GM19023 (cell line): ENCODE measurements at regions not wholly inside any gene's neighbourhood (a gene's known extent, or its start where the extent isn't known, plus 50 kb on each side); places are given as distances from the start of the nearest gene placed in this dataset.

Experiments
- ATAC-seq: cut with Tn5 transposase; IDR thresholded peaks from one replicate; pipeline ENCODE4 v1.9.1; 2021; ENCODE audit warnings: mild to moderate bottlenecking, moderate library complexity; ENCODE audit not compliant: unreplicated experiment

GRCh38 chr9:8095672-8096086 lies 296.1 kb upstream of the DMAC1 start:
- no peak for ATAC-seq

- ATAC-seq = no peak
Measured at GRCh38 chr9:8088477-8088876, 288.9 kb upstream of the DMAC1 start.

DNA sequence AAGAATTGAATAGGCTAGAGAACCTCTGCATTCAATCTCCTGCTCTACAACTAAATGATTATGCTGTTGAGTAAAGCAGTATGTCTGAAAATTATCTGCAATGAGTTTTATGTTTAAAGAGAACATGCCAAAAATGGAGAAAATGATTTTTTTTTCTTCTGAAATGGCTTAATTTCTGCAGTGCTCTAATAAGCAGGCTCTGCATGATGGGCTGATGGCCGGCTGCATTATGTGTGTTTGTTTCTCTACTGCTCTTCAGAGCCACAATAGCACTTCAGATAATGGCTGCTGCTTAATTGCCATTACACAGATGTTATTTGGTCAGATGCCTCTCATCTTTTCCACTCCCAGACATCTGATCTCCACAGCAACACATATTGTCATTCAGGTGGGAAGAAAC lies 286.4 kb upstream of the DMAC1 start:
- ATAC-seq = no peak

DNA sequence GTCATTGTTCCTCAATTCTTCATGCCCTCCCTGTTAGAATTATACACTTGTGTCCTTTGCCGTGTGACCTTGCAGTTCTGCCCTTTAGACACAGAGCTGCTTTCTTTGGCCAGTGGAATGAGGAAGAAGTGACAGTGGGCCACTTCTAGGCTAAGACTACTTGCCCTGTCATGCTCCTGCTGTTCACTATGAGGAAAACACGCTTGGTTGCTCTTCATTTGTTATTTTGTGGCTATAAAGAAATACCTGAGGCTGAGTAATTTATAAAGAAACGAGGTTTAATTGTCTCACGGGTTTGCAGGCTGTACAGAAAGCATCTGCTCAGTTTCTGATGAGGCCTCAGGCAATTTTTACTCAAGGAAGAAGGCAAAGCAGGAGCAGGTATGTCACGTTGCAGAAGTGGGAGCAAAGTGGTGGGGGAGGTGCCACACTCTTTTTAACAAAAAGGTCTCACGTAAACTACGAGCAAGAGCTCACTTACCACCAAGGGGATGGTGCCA lies 279.1 kb upstream of the DMAC1 start:
- no peak for ATAC-seq

DNA sequence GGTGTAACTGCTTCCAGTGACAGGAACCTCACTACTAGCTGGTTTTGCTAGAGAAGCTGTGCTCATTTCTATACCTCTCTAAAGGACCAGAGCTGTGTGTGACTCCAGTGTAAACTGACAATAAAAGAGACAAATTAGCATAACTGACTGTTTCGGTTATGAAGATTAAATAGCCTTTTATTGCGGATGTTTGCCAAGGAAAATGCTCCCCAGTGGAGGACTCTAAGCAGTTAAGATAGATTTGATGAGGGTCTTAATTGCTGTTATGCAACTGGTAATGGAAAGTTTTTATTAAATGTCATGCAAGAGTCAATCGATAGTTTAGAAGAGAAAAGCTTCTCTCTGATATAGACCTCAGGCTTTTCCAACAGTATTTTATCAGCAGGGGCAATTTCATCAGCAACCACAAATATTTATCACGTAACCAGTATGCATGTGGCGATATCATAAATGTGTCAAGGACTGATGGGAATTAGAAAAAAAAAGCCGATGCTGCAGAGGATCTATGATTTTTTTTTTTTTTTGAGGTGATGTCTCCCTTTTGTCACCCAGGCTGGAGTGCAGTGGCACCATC lies 275.2 kb upstream of the DMAC1 start:
- no peak for ATAC-seq

- ATAC-seq = no peak
Measured at GRCh38 chr9:8071445-8071798, 271.8 kb upstream of the DMAC1 start.

DNA sequence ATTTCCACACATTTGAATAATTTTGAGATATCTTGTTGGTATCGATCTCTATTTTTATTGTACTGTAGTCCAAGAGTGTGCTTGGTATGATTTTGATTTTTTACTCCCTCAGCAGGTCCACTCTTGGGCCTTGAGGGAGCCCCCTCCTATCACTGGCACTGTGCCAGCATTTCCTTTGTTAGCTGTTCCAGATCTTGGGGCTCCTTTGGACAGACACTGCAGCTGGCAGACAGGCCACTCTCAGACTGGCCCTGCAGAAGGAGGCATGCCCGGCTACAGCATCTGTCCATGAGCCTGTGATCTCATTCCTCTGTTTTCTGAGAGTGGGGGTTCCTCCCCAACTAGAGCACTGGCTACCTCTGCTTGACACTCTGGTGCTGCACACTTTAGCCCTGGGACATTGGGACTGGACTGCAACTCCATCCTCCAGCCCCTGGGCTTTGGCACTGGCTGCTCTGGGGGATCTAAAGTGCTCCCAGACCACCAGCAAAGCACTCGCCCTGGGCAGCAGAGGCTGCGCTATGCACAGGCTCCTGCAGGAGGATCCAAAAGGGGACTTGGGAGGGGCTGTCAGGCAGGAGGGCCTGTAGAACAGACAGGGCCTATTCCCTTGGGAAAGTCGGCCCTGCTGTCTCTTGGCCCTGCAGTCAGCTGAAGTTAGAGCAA lies 271.3 kb upstream of the DMAC1 start:
- no peak for ATAC-seq

DNA sequence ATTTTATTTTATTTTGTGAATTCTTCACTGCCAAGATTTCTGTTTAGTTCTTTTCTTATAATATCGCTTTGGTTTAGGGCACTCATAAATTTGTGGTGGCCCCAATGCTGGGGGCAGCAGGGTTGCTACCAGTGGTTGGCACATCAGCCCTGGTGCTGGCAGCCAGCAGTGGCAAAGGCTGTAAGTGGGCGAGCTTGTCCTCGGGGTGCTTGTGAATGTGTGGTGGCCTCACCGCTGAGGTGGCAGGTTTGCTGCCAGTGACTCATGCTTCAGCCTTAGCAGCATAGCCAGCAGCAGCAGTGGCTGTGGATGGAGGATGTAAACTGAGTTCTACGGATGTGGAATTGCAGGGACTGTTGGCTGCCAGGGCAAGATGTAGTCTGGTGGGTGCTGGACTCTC lies 262.9 kb upstream of the DMAC1 start:
- no peak for ATAC-seq

- no peak for ATAC-seq
Measured at GRCh38 chr9:8053501-8053900, 253.9 kb upstream of the DMAC1 start.

- ATAC-seq = no peak
Measured at GRCh38 chr9:8052991-8053390, 253.4 kb upstream of the DMAC1 start.

DNA sequence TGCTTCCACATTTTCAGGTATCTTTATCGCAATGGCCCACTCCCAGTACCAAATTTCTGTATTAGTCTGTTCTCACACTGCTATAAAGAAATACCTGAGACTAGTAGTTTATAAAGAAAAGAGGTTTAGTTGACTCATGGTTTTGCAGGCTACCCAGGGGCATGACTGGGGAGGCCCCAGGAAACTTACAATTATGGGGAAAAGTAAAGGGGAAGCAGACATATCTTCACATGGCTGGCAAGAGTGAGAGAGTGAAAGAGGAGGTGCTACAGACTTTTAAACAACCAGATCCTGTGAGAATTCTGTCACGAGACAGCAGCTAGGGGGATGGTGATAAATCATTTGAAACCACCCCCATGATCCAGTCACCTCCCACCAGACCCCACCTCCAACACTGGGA lies 238.2 kb upstream of the DMAC1 start:
- ATAC-seq = no peak

- no peak for ATAC-seq
Measured at GRCh38 chr9:8036914-8037524, 237.4 kb upstream of the DMAC1 start.

DNA sequence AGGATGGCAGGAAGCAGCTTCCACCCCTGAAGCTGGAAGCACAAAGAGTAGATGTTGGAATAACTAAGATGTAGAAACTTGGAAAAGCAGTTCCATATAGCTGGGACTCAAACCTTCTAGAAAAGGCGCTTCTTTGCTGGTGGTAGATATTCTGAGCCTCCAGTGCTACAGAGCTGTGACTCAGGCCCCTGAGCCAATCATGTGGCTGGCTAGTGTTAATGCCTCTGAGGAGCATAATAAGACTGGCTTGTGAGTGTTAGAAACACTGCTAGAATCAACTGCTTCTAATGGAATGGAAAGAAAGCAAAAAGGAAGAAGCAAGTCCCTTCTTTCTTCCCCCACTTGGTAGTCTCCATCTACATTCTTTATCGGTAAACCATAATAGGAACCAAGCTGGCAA lies 234.2 kb upstream of the DMAC1 start:
- no peak for ATAC-seq

DNA sequence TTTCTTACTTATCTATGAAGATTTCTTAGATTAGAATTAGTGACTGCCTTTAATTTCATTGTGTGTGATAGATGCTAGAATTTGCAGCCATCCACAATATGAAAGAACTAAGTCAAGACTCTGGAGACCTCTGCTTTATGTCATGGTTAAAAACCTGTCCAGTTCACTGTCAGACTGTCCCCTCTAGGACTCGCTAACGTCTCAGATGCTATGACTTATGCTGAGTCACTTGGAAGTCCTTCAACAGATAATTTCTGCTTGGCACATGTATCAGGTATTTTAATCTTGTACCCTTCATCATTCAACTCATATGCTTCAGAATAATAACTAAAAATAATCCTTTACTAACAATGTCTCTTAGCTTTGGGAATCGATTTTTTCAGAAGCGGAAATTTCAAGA lies 230.5 kb upstream of the DMAC1 start:
- ATAC-seq = no peak

DNA sequence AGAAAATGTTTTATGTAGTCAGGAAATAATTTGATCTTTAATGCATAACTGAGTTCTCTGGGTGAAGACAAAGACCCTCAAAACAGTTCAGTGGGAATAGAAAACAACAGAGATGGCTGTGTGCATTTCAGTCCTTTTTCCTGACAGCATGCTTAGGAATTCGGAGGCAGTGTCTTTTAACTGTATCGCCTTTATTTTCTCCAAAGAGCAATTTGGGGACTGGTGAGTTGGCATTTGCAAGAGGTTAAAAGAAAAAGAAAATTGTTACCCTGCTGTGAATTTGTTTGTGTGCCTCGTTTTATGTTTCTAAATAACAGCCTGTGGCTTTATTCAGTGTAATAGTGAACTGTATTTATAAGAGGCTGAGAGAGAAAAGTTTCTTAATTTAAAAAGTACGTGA lies 227.8 kb upstream of the DMAC1 start:
- ATAC-seq = no peak

DNA sequence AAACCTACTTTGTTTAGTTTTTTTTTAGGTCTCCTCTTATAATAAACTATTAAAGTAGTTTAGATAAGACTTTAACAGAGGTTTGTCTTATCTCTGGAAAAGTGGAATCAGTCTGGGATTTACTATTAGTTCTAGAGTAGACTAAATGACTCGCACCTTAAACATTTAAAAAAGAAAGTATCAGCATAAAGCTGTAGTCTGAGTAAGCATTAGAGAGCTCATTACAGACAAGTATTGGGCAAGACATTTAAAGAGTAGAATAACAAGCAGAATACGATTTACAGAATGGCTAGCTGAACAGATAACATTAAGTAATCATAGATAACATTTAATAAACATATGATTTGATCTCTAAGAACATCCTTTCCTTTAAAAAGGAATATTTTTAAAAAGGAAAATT lies 226.0 kb upstream of the DMAC1 start:
- no peak for ATAC-seq

GRCh38 chr9:8020186-8020585 lies 220.6 kb upstream of the DMAC1 start:
- no peak for ATAC-seq

GRCh38 chr9:8019636-8020035 lies 220.1 kb upstream of the DMAC1 start:
- no peak for ATAC-seq

DNA sequence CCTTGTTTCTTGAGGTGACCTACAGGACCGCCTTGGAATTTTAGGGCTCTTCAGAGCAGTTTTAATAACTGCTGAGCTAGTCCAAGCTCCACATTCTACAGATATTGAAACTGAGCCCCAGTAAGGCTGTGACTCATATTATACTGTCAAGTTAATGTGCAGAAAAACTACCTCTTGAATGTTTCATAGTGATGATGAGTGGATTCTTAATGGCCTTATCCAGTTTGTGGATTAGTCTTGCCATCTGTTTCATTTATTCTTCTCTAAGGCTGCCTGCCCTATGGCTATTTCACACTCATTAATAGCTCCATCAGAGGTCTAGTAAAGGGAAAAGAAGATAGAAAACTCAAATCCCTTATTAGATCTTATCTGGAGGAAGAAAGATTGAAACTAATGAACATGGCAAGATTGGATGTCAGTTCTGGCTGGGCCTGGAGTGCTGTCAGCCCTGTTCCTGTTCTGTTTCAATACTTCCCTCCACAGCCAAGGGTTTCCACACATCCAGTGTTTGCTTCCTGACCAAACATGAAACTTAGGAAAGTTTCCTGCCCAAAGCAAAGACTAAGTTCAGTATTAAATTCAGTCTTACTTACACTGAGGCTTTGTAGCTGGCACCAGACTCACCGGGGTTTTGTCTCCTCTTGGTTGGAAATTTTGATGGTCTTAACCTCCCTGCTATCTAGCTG lies 215.6 kb upstream of the DMAC1 start:
- no peak for ATAC-seq

DNA sequence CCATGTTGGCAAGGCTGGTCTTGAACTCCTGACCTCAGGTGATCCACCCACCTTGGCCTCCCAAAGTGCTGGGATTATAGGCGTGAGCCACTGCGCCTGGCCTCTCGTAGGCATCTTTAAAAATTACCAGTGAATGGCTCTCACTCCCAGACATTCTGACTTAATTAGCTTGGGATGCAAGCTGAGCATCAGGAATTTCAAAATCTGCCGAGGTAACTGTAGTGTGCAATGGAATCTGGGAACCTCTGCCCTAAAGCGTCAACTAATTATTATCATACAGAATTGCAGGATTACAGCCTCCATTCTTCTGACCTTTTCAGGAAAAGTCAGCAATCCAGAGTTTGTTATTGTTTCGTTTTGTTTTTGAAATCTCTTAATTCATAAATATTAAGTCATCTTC lies 213.4 kb upstream of the DMAC1 start:
- no peak for ATAC-seq

DNA sequence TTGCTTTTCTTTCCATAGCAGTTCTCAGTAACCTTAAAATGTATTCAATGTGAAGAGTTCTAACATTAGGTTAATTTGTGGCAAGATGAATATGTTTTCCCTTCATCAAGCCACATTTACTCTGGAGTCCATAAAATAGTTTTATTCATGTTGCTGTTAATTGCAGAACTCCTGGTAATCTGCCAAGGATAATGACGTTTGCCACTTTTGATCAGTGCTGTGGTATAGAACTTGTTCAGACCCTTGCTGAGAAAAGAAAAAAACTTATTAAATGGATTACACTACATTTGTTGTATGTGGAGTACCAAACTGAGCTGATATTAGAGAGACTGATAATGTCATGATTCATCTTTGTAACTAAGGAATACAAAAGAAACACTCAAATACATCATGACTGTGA lies 212.4 kb upstream of the DMAC1 start:
- ATAC-seq = no peak

DNA sequence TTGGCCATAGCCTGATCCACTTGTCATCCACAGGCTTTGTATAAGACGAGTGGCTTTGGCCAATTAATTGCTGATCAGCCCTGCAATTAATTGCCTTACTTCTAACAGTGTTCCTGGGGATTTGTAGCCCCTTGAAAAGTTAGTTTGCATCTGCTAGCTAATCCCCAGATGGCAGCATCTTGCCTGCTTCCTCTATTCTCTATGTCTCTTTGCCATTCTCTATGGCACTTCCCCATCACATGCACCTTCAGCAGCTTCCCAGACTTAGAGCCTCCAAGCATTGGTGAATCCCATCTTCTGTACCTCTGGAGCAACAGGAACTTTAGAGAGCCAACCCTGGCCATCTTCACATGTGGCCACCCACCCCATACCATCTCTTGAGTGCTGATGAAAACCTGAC lies 197.0 kb upstream of the DMAC1 start:
- ATAC-seq = no peak
